A549 (cell line): ENCODE measurements at regions not wholly inside any gene's neighbourhood (a gene's known extent, or its start where the extent isn't known, plus 50 kb on each side); places are given as distances from the start of the nearest gene placed in this dataset.

ENCODE experiments used
- ATAC-seq, 2 experiments: fragments of 200-7000 bp in 1 of 2; fragments of >200 bp in 1 of 2; cut with Nextera tagmentation in 1 of 2; cut with Tn5 transposase in 1 of 2; 3 replicates each; pipeline versions ENCODE4 v1.8.0 to v1.9.1; 2018 to 2020; ENCODE audit warnings: mild to moderate bottlenecking in 1 of 2, moderate library complexity in 1 of 2
- CTCF ChIA-PET: fragments of 300-600 bp; sonication (Branson Sonifier 250); formaldehyde crosslinking; extraction: SDS; loops from one replicate; lab custom pipeline; 2021; ENCODE audit warnings: antibody characterized with exemption, inconsistent platforms; lab: Yijun Ruan, JAX
- POLR2A ChIA-PET: fragments of 350-600 bp; formaldehyde crosslinking; extraction: SDS; loops from one replicate; lab custom pipeline; 2021; ENCODE audit warnings: antibody characterized with exemption, inconsistent platforms; lab: Yijun Ruan, JAX
- DNase-seq, 2 experiments: peaks; one replicate each; pipeline versions ENCODE4 v3.0.0 to v3.0.0-alpha.2; 2011 to 2016; ENCODE audit warnings: low read depth in 1 of 2, low spot score in 1 of 2
- FAIRE-seq: peaks from 2 replicates; lab custom pipeline; 2011; peaks lifted over from hg19 to GRCh38; lab: Jason Lieb, UNC
- H3K27ac ChIP-seq, 2 experiments: fragments of >200 bp; sonication (Bioruptor Twin); formaldehyde crosslinking; 3 replicates each; pipeline ENCODE4 v1.5.1; 2016 to 2017
- H3K4me1 ChIP-seq: fragments of >200 bp; sonication (Bioruptor Twin); formaldehyde crosslinking; 3 replicates; pipeline ENCODE4 v1.6.1; 2016
- H3K4me2 ChIP-seq: fragments of >200 bp; sonication (Bioruptor Twin); formaldehyde crosslinking; 3 replicates; pipeline ENCODE4 v1.6.1; 2016
- H3K4me3 ChIP-seq: fragments of >200 bp; sonication (Bioruptor Twin); formaldehyde crosslinking; 3 replicates; pipeline ENCODE4 v1.5.1; 2016
- H3K9me3 ChIP-seq: fragments of >200 bp; sonication (Bioruptor Twin); formaldehyde crosslinking; 3 replicates; pipeline ENCODE4 v1.6.1; 2016
- ATOH8 ChIP-seq: fragments of 250-450 bp; sonication (Bioruptor Pico); IDR thresholded peaks from 2 replicates; pipeline ENCODE4 v1.5.0; 2020; ENCODE audit warnings: low read depth, mild to moderate bottlenecking, moderate library complexity
- BHLHE40 ChIP-seq: IDR thresholded peaks from 2 replicates; pipeline ENCODE4 v1.6.1; 2012; ENCODE audit warnings: low read depth, low read length, inconsistent platforms
- CBX2 ChIP-seq: fragments of 200-600 bp; sonication (generic); IDR thresholded peaks from 2 replicates; pipeline ENCODE4 v1.6.1; 2016; ENCODE audit warnings: low read depth, mild to moderate bottlenecking, borderline replicate concordance
- CBX8 ChIP-seq: fragments of 200-600 bp; sonication (generic); IDR thresholded peaks from 2 replicates; pipeline ENCODE4 v1.6.1; 2016
- CEBPB ChIP-seq, 2 experiments: fragments of >200 bp in 1 of 2; sonication (Bioruptor Twin) in 1 of 2; formaldehyde crosslinking in 1 of 2; IDR thresholded peaks; 2 replicates each; pipeline ENCODE4 v1.6.1; 2012 to 2016
- CTCF ChIP-seq: fragments of >200 bp; sonication (Bioruptor Twin); formaldehyde crosslinking; IDR thresholded peaks from 3 replicates; pipeline ENCODE4 v1.5.1; 2016
- EP300 ChIP-seq, 2 experiments: fragments of >200 bp; sonication (Bioruptor Twin); formaldehyde crosslinking; IDR thresholded peaks; 2 replicates in 1 of 2; 3 replicates in 1 of 2; pipeline ENCODE4 v1.6.1; 2016 to 2017
- FOSB ChIP-seq: fragments of 250-450 bp; sonication (Bioruptor Pico); IDR thresholded peaks from 2 replicates; pipeline ENCODE4 v1.5.0; 2020; ENCODE audit warnings: mild to moderate bottlenecking, moderate library complexity
- FOXS1 ChIP-seq: fragments of 250-450 bp; sonication (Bioruptor Pico); IDR thresholded peaks from 2 replicates; pipeline ENCODE4 v1.5.0; 2020; ENCODE audit warnings: mild to moderate bottlenecking, moderate library complexity
- HDAC2 ChIP-seq: fragments of 200-600 bp; sonication (generic); IDR thresholded peaks from 2 replicates; pipeline ENCODE4 v1.6.1; 2016
- HOXB13 ChIP-seq: fragments of 250-450 bp; sonication (Bioruptor Pico); IDR thresholded peaks from 2 replicates; pipeline ENCODE4 v1.5.0; 2020; ENCODE audit warnings: low read depth, mild to moderate bottlenecking, moderate library complexity
- JUN ChIP-seq, 2 experiments: fragments of >200 bp; sonication (Bioruptor Twin); formaldehyde crosslinking; IDR thresholded peaks; 2 replicates in 1 of 2; 3 replicates in 1 of 2; pipeline ENCODE4 v1.6.1; 2016 to 2017
- JUNB ChIP-seq: fragments of >200 bp; sonication (Bioruptor Twin); formaldehyde crosslinking; IDR thresholded peaks from 2 replicates; pipeline ENCODE4 v1.6.1; 2016
- KDM1A ChIP-seq: fragments of 200-600 bp; sonication (generic); IDR thresholded peaks from 2 replicates; pipeline ENCODE4 v1.6.1; 2016; ENCODE audit warnings: low read depth, mild to moderate bottlenecking
- KDM5A ChIP-seq: fragments of 200-600 bp; sonication (generic); IDR thresholded peaks from 2 replicates; pipeline ENCODE4 v1.6.1; 2016; ENCODE audit warnings: antibody characterized with exemption, mild to moderate bottlenecking
- MAX ChIP-seq: IDR thresholded peaks from 2 replicates; pipeline ENCODE4 v1.6.1; 2012
- NPAS2 ChIP-seq: fragments of 250-450 bp; sonication (Bioruptor Pico); IDR thresholded peaks from 2 replicates; pipeline ENCODE4 v1.8.0; 2022; ENCODE audit warnings: mild to moderate bottlenecking, moderate library complexity, borderline replicate concordance
- NR3C1 ChIP-seq: fragments of >200 bp; sonication (Bioruptor Twin); formaldehyde crosslinking; IDR thresholded peaks from 3 replicates; pipeline ENCODE4 v1.6.1; 2017
- PHF8 ChIP-seq: fragments of 200-600 bp; sonication (generic); IDR thresholded peaks from 2 replicates; pipeline ENCODE4 v1.6.1; 2016; ENCODE audit warnings: low read depth, mild to moderate bottlenecking, antibody characterized with exemption, moderate library complexity, borderline replicate concordance
- POLR2A ChIP-seq: IDR thresholded peaks from 2 replicates; pipeline ENCODE4 v1.6.1; 2012; ENCODE audit warnings: mild to moderate bottlenecking, low read length
- RAD21 ChIP-seq, 2 experiments: fragments of >200 bp in 1 of 2; sonication (Bioruptor Twin) in 1 of 2; formaldehyde crosslinking in 1 of 2; IDR thresholded peaks in 1 of 2; conservative IDR thresholded peaks in 1 of 2; 2 replicates in 1 of 2; 3 replicates in 1 of 2; pipeline ENCODE4 v1.6.1; 2012 to 2018; ENCODE audit warnings: inconsistent platforms in 1 of 2
- RCOR1 ChIP-seq: fragments of 150-350 bp; IDR thresholded peaks from 2 replicates; pipeline ENCODE4 v1.6.1; 2014; ENCODE audit warnings: antibody characterized with exemption, low read length, low read depth
- RNF2 ChIP-seq: fragments of 200-600 bp; sonication (generic); IDR thresholded peaks from 2 replicates; pipeline ENCODE4 v1.6.1; 2016; ENCODE audit warnings: low read depth, mild to moderate bottlenecking, antibody characterized with exemption, moderate library complexity, borderline replicate concordance
- SMC3 ChIP-seq: fragments of >200 bp; sonication (Bioruptor Twin); formaldehyde crosslinking; IDR thresholded peaks from 3 replicates; pipeline ENCODE4 v1.6.1; 2018; ENCODE audit warnings: inconsistent platforms
- TFCP2L1 ChIP-seq: fragments of 250-450 bp; sonication (Bioruptor Pico); IDR thresholded peaks from 2 replicates; pipeline ENCODE4 v1.5.0; 2021; ENCODE audit warnings: mild to moderate bottlenecking
- TP53 ChIP-seq: fragments of 250-450 bp; sonication (Bioruptor Pico); IDR thresholded peaks from 2 replicates; pipeline ENCODE4 v1.5.0; 2021; ENCODE audit warnings: mild to moderate bottlenecking, moderate library complexity
- ZC3H11A ChIP-seq: fragments of 450-650 bp; IDR thresholded peaks from 2 replicates; pipeline ENCODE4 v1.6.1; 2014; ENCODE audit warnings: antibody characterized with exemption, mild to moderate bottlenecking
- ZSCAN20 ChIP-seq: fragments of 250-450 bp; sonication (Bioruptor Pico); IDR thresholded peaks from 2 replicates; pipeline ENCODE4 v1.8.0; 2022; ENCODE audit warnings: mild to moderate bottlenecking, moderate library complexity
- WGBS: methylation state at CpG from one replicate; pipeline ENCODE4 v1.1.6; 2017; ENCODE audit errors: missing lambda C conversion rate; 5-methylcytosine and 5-hydroxymethylcytosine counted together
- TF ChIP-seq, protein P1 (sequence below): fragments of 450-650 bp; IDR thresholded peaks from 2 replicates; pipeline ENCODE4 v1.6.1; 2014; ENCODE audit warnings: antibody characterized with exemption
- TF ChIP-seq, protein P2 (sequence below): fragments of >200 bp; sonication (Bioruptor Twin); formaldehyde crosslinking; IDR thresholded peaks from 2 replicates; pipeline ENCODE4 v1.6.1; 2016

- WGBS: 20% methylated on average over 2 of the region's 2 CpGs
- DNase-seq: no peak
- TF ChIP-seq JUN (IDR thresholded peaks at IDR 0.05) (no peak), TP53 (CRISPR knock-in tag) (no peak)
- no peaks in the 10 kb centered on the region for H3K9me3 ChIP-seq
- ChIA-PET POLR2A (no interaction called here), CTCF (no interaction called here)
- no peak overlapping the region for H3K4me3 ChIP-seq
- no peak overlapping the region for H3K4me2 ChIP-seq
- FAIRE-seq: no peak
- no peaks in the 10 kb centered on the region for H3K4me1 ChIP-seq
- ATAC-seq: no peak
- H3K27ac ChIP-seq: no peak overlapping the region
These were observed 333.9 kb upstream of the ADAMTS5 start for GRCh38 chr21:27300770-27301169.

GRCh38 chr21:27298465-27298864, 331.6 kb upstream of the ADAMTS5 start:
- FAIRE-seq: no peak
- TF ChIP-seq FOSB (CRISPR knock-in tag) (no peak), FOXS1 (CRISPR knock-in tag) (no peak), NR3C1 (no peak), SMC3 (no peak), BHLHE40 (no peak), CBX8 (no peak), ZSCAN20 (no peak), EP300 (IDR thresholded peaks at IDR 0.05) (no peak), ATOH8 (no peak), KDM5A (no peak), RAD21 (conservative IDR thresholded peaks at IDR 0.05 in 1 of 2, IDR thresholded peaks at IDR 0.05 in 1 of 2) (no peak), JUNB (no peak), ZC3H11A (no peak), RCOR1 (no peak), HOXB13 (CRISPR knock-in tag) (no peak), KDM1A (no peak)
- TF ChIP-seq, protein P1, sequence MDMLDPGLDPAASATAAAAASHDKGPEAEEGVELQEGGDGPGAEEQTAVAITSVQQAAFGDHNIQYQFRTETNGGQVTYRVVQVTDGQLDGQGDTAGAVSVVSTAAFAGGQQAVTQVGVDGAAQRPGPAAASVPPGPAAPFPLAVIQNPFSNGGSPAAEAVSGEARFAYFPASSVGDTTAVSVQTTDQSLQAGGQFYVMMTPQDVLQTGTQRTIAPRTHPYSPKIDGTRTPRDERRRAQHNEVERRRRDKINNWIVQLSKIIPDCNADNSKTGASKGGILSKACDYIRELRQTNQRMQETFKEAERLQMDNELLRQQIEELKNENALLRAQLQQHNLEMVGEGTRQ: no peak
- TF ChIP-seq, all 56 proteins: peak for 0
- ChIA-PET CTCF (no interaction called here), POLR2A (no interaction called here)
- 0% methylated on average over 1 of the region's 1 CpG for WGBS
- no peaks in the 10 kb centered on the region for H3K4me1 ChIP-seq
- no peak overlapping the region for H3K27ac ChIP-seq
- DNase-seq (no peak), ATAC-seq (no peak)
- no peaks in the 10 kb centered on the region for H3K9me3 ChIP-seq
- H3K4me3 ChIP-seq: no peak overlapping the region
- no peak overlapping the region for H3K4me2 ChIP-seq

DNA sequence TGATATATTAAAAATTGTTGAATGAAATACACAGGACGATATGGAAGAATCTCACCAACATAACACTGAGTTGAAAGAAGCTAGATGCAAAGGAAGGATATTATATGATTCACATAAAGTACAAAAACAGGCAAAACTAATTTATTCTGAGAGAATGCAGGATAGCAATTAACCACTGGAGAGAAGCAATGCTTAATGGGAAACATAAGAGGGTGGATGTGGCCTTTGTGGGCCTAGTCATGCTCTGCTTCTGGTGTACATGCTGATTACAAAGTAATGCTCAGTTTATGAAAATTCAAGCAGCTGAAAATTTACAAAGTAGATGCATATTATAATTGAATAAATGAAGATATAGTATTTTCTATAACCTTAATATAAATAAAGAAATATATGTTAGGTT, 326.4 kb upstream of the ADAMTS5 start:
- no peak overlapping the region for H3K4me3 ChIP-seq
- FAIRE-seq: no peak
- no peaks in the 10 kb centered on the region for H3K9me3 ChIP-seq
- ChIA-PET CTCF (no interaction called here), POLR2A (no interaction called here)
- TF ChIP-seq MAX (no peak), POLR2A (no peak), NPAS2 (CRISPR knock-in tag) (no peak), FOXS1 (CRISPR knock-in tag) (no peak)
- no peak for ATAC-seq
- WGBS: 0% methylated on average over 1 of the region's 1 CpG
- no peaks in the 10 kb centered on the region for H3K4me1 ChIP-seq
- no peak for DNase-seq
- no peak overlapping the region for H3K4me2 ChIP-seq
- H3K27ac ChIP-seq: no peak overlapping the region

- Histone ChIP-seq H3K4me2 (no peak overlapping the region), H3K27ac (no peak overlapping the region), H3K9me3 (no peaks in the 10 kb centered on the region), H3K4me1 (no peaks in the 10 kb centered on the region), H3K4me3 (no peak overlapping the region)
- no peak for DNase-seq
- WGBS: 3% methylated on average over 2 of the region's 2 CpGs
- POLR2A ChIA-PET: no interaction called here
- ATAC-seq: no peak
- FAIRE-seq: no peak
- CTCF ChIA-PET: no interaction called here
- TF ChIP-seq PHF8 (no peak), KDM5A (no peak), CTCF (no peak), POLR2A (no peak), BHLHE40 (no peak), HOXB13 (CRISPR knock-in tag) (no peak), MAX (no peak), FOXS1 (CRISPR knock-in tag) (no peak), CEBPB (IDR thresholded peaks at IDR 0.05) (no peak), HDAC2 (no peak), JUNB (no peak), CBX2 (no peak), RAD21 (conservative IDR thresholded peaks at IDR 0.05 in 1 of 2, IDR thresholded peaks at IDR 0.05 in 1 of 2) (no peak), RNF2 (no peak), TFCP2L1 (CRISPR knock-in tag) (no peak), JUN (IDR thresholded peaks at IDR 0.05) (no peak)
- TF ChIP-seq, protein P2, sequence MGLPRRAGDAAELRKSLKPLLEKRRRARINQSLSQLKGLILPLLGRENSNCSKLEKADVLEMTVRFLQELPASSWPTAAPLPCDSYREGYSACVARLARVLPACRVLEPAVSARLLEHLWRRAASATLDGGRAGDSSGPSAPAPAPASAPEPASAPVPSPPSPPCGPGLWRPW: no peak
These were observed 325.9 kb upstream of the ADAMTS5 start for GRCh38 chr21:27292783-27293182.
